Body of pancreas (tissue), 4 donors: ENCODE measurements at regions not wholly inside any gene's neighbourhood (a gene's known extent, or its start where the extent isn't known, plus 50 kb on each side); places are given as distances from the start of the nearest gene placed in this dataset.

ENCODE experiments used
- POLR2A ChIP-seq, 3 donors: fragments of 450-650 bp; IDR thresholded peaks; one replicate each; pipeline ENCODE4 v1.6.1; 2016; ENCODE audit warnings: antibody characterized with exemption in 3 of 3, mild to moderate bottlenecking in 2 of 3
- TF ChIP-seq, protein P1 (sequence below), 7 experiments: fragments of 450-650 bp in 4 of 7; fragments of 200-600 bp in 3 of 7; sonication (generic) in 3 of 7; IDR thresholded peaks; one replicate each; pipeline ENCODE4 v1.5.1; 2016 to 2019; ENCODE audit warnings: antibody characterized with exemption in 7 of 7

DNA sequence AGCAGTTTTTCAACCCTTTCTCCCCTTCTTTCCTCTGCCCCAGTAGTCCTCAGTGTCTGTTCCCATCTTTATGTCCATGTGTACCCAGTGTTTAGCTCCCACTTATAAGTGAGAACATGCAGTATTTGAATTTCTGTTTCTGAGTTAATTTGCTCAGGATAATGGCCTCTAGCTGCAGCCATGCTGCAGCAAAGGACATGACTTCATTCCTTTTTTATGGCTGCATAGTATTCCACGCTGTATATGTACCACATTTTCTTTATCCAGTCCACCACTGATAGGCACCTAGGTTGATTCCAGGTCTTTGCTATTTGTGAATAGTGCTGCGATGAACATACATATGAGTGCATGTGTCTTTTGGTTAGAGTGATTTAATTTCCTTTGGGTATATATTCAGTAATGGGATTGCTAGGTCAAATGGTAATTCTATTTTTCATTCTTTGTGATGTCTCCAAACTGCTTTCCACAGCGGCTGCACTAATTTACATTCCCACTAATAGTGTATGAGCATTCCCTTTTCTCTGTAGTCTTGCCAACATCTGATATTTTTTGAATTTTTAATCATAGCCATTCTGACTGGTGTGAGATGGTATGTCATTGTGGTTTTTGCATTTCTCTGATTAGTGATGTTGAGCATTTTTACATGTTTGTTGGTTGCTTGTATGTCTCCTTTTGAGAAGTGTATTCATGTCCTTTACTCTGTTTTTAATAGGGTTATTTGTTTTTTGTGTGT, 54.6 kb upstream of the ANK2 start:
- TF ChIP-seq, protein P1, sequence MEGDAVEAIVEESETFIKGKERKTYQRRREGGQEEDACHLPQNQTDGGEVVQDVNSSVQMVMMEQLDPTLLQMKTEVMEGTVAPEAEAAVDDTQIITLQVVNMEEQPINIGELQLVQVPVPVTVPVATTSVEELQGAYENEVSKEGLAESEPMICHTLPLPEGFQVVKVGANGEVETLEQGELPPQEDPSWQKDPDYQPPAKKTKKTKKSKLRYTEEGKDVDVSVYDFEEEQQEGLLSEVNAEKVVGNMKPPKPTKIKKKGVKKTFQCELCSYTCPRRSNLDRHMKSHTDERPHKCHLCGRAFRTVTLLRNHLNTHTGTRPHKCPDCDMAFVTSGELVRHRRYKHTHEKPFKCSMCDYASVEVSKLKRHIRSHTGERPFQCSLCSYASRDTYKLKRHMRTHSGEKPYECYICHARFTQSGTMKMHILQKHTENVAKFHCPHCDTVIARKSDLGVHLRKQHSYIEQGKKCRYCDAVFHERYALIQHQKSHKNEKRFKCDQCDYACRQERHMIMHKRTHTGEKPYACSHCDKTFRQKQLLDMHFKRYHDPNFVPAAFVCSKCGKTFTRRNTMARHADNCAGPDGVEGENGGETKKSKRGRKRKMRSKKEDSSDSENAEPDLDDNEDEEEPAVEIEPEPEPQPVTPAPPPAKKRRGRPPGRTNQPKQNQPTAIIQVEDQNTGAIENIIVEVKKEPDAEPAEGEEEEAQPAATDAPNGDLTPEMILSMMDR (IDR thresholded peaks at IDR 0.05) = no peak
- no peak for TF ChIP-seq POLR2A (IDR thresholded peaks at IDR 0.05)
